ENCODE measurements at regions not wholly inside any gene's neighbourhood (a gene's known extent, or its start where the extent isn't known, plus 50 kb on each side); places are given as distances from the start of the nearest gene placed in this dataset.

DNA sequence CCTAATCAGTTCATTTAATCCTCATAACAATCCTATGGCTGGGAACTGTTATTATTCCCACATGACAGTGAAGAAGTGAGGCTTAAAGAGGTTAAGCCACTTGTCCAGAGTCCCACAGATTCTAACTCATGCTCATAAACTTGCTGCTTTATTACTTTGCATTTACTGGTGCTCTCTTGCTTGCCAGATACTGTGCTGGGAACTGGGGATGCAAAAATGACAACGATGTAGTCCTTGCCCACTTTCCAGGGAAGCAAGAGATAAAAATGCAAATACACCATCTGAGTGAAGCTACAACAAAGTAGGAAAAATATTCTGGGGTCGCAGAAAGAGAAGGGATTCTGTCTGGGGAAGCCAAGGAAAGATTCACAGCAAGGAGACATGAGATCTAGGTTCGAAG is 335.0 kb downstream of the VPS13C start:
- TF ChIP-seq, protein P1, sequence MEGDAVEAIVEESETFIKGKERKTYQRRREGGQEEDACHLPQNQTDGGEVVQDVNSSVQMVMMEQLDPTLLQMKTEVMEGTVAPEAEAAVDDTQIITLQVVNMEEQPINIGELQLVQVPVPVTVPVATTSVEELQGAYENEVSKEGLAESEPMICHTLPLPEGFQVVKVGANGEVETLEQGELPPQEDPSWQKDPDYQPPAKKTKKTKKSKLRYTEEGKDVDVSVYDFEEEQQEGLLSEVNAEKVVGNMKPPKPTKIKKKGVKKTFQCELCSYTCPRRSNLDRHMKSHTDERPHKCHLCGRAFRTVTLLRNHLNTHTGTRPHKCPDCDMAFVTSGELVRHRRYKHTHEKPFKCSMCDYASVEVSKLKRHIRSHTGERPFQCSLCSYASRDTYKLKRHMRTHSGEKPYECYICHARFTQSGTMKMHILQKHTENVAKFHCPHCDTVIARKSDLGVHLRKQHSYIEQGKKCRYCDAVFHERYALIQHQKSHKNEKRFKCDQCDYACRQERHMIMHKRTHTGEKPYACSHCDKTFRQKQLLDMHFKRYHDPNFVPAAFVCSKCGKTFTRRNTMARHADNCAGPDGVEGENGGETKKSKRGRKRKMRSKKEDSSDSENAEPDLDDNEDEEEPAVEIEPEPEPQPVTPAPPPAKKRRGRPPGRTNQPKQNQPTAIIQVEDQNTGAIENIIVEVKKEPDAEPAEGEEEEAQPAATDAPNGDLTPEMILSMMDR (conservative IDR thresholded peaks at IDR 0.05; ENCODE audit: low read depth, low read length), result no peak
- no peak for DNase-seq (ENCODE audit: low read depth)
- H3K4me3 ChIP-seq (ENCODE audit: low read depth, low read length), result no peak overlapping the region

DNA sequence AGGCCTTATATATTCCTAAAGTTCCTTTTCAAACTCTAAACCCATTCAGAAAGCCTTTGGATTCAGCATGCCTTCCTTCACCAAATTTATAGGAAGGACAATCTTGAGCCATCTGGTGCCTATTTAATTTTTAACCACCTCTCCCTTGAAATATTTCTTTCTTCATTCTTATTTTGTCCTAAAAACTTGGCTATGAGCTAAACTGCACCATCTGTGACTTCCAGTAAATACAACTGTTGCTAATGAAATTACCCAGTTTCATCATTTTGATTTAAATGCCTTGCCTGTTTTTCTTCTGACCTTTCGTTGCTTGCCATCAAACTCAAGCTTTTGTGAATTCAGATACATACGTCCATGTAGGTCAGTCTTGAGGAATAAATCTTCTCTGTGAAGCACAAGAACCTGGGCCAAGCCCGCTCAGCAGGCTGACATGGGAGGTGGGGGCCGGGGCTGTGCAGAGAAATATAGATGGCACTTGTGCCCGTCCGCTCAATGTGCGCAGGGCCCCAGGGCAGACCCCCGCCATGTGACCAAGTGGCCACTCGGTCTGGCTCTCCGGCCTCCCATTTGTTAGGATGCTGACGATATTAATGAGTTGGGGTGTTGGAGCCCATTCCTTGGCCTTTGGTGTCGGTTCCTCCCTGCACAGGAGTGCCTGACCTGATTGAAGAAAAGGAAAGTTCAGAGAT is 335.9 kb downstream of the VPS13C start:
- TF ChIP-seq, protein P1 (conservative IDR thresholded peaks at IDR 0.05; ENCODE audit: low read depth, low read length), result no peak
- no peak for DNase-seq (ENCODE audit: low read depth)
- H3K4me3 ChIP-seq (ENCODE audit: low read depth, low read length), result no peak overlapping the region

DNA sequence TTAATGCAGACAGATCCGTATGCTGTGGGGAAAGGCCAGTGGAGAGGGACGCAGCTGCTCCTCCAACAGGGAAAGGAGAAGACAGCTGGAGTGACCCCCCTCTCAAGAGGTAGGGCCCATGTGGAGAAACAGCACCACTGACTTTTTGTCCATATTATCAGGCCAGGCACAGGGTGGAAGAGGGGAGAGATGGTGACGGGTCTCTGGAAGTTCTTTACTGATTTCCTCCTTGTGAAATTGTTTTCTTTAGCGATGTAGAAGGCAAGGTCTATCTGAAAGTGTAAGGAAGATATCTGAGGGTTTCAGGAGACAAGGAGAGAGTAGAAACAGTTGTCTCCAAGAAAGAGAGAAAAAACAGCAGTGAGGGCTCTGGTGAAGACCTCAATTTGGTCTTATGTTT is 338.8 kb downstream of the VPS13C start:
- no peak for DNase-seq (ENCODE audit: low read depth)
- H3K4me3 ChIP-seq (ENCODE audit: low read depth, low read length), result no peak overlapping the region
- TF ChIP-seq, protein P1 (conservative IDR thresholded peaks at IDR 0.05; ENCODE audit: low read depth, low read length), result no peak

DNA sequence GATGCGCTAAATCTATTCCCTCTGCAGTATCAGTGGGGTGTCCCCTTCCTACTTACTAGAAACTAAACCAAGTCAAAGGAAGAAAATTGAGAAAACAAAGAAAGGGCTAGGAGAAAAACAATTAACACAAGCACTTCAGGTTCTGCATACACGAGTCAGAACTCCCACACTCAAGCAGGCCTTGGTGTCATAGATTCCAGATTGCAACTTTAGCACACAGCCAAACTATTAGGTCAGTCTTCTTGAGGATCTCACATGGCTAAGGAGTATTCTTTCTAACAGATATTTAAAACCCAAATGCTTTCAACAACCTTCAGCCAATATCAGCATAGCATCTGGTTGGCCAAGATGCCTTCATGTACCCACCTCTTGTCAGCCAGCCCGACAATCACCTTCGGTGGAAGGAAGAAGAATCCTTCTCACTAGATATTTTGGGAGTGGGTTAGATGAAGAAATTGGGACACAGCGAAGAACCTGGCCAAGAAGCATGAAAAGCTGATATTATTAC is 340.0 kb downstream of the VPS13C start:
- no peak overlapping the region for H3K4me3 ChIP-seq (ENCODE audit: low read depth, low read length)
- no peak for DNase-seq (ENCODE audit: low read depth)
- TF ChIP-seq, protein P1 (conservative IDR thresholded peaks at IDR 0.05; ENCODE audit: low read depth, low read length), result no peak

DNA sequence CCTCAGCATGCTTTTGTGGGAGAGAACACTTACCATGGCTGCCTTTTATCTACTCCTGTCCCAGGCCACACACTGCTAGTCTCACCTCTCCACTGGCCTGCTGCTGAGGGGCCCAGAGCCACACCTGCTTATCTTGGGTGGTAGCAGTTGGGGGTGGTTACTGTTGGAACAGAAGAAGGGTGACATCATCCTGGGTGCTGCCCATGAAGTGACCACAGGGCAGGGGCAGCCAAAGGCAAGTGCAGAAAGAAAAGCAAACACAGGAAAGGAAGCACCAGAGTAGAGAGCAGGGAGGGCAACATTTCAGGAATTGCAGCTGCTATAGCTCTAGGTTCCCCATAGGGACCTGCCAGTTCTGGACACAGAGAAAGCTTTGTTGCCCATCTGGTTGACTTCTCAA is 345.2 kb downstream of the VPS13C start:
- no peak overlapping the region for H3K4me3 ChIP-seq (ENCODE audit: low read depth, low read length)
- TF ChIP-seq, protein P1 (conservative IDR thresholded peaks at IDR 0.05; ENCODE audit: low read depth, low read length), result no peak
- no peak for DNase-seq (ENCODE audit: low read depth)

DNA sequence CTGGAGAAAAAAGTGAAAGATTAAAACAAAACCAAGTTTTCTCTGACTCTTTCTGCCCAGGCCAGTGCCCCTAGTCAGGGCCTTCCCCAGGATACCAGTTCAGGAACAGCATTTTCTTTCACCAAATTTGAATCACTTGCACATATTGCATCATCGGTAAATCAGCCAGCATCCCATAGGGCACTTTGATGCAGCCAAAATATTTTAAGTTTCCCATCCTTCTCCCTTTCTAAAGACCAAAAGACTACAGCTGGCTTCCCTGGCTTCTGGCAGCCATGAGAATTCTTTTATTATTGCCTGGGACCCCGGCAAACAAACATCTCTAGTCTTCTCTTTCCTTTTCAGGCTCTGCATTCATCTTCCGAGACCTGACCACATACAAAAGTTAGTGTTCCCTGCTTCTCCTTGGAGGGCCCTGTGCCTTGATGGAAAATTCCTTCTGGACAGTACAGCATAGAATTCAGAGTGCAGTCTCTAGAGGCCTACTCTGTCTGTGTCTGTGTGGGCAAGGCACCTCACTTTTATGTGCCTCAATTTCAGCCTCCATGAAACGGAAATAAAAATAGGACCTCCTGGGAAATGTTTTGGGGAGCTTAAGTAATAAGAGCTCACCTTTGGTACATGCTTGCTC is 348.0 kb downstream of the VPS13C start:
- no peak overlapping the region for H3K4me3 ChIP-seq (ENCODE audit: low read depth, low read length)
- TF ChIP-seq, protein P1 (conservative IDR thresholded peaks at IDR 0.05; ENCODE audit: low read depth, low read length), result no peak
- DNase-seq (ENCODE audit: low read depth), result no peak

All from epithelial cell of proximal tubule (primary cell).